ENCODE measurements at regions not wholly inside any gene's neighbourhood (a gene's known extent, or its start where the extent isn't known, plus 50 kb on each side); places are given as distances from the start of the nearest gene placed in this dataset.

DNA sequence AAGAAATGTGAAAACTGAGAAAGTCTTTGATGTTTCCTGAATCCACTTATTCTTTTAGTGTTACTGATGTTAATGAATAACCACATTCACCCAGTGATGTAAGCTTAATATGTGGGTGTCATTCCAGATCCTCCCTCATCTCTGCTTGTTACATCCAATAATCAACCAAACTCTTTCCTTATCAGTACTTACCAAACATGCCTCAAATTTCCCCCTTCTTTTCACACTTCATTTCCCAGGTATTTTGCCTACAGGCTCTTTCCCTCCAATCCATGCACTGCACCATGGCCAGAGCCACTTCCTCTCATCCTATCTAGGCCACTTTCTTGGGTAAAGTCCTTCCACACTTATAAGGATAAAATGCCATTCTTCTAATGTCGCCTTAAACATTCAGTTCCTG is 451.5 kb downstream of the NPIPA7 start:
- in situ Hi-C loops (cut with HindIII; ENCODE audit: low sequenced_read_pairs): no loop called here
- no peak overlapping the region for H3K4me3 ChIP-seq (ENCODE audit: low read depth, low read length)
- TF ChIP-seq, protein P1, sequence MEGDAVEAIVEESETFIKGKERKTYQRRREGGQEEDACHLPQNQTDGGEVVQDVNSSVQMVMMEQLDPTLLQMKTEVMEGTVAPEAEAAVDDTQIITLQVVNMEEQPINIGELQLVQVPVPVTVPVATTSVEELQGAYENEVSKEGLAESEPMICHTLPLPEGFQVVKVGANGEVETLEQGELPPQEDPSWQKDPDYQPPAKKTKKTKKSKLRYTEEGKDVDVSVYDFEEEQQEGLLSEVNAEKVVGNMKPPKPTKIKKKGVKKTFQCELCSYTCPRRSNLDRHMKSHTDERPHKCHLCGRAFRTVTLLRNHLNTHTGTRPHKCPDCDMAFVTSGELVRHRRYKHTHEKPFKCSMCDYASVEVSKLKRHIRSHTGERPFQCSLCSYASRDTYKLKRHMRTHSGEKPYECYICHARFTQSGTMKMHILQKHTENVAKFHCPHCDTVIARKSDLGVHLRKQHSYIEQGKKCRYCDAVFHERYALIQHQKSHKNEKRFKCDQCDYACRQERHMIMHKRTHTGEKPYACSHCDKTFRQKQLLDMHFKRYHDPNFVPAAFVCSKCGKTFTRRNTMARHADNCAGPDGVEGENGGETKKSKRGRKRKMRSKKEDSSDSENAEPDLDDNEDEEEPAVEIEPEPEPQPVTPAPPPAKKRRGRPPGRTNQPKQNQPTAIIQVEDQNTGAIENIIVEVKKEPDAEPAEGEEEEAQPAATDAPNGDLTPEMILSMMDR (IDR thresholded peaks at IDR 0.05; ENCODE audit: low read depth, low read length, missing control alignments): no peak
- DNase-seq (ENCODE audit: low read depth): no peak

DNA sequence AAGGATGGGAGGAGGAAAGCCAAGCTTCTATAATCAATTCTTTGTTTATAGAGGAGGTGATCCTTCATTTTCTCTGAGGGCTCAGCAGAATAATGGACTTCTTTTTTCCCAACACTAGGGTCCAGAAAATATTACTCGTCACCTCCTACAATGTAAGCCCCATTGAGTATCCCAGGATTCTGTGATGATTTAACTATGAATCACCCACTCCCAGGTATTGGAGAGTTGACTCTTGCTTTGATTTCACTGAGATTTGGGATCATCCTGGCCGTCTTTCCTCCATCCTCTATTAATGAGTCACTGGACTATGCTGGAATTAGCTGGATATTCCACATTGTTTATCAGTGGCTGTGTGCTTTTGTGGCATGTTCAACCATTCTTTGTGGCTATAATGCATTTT is 452.0 kb downstream of the NPIPA7 start:
- TF ChIP-seq, protein P1 (IDR thresholded peaks at IDR 0.05; ENCODE audit: low read depth, low read length, missing control alignments): no peak
- in situ Hi-C loops (cut with HindIII; ENCODE audit: low sequenced_read_pairs): no loop called here
- no peak overlapping the region for H3K4me3 ChIP-seq (ENCODE audit: low read depth, low read length)
- DNase-seq (ENCODE audit: low read depth): no peak

DNA sequence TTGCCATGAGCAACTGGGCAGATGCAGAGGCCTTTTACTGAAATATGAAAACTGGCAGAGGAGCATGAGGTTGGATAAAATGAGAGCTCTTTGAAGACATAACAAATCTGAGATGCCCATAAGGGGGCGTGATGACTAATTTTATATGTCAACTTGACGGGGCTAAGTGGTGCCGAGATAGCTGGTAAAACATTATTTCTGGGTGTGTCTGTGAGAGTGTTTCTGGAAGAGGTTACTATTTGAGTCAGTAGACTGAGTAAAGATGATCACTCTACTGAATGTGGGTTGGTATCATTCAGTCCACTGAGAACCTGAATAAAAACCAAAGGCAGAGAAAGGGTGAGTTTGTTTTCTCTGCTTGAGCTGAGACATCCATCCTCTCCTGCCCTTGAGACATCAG is 454.2 kb downstream of the NPIPA7 start:
- TF ChIP-seq, protein P1 (IDR thresholded peaks at IDR 0.05; ENCODE audit: low read depth, low read length, missing control alignments): no peak
- H3K4me3 ChIP-seq (ENCODE audit: low read depth, low read length): no peak overlapping the region
- no peak for DNase-seq (ENCODE audit: low read depth)
- in situ Hi-C loops (cut with HindIII; ENCODE audit: low sequenced_read_pairs): no loop called here

DNA sequence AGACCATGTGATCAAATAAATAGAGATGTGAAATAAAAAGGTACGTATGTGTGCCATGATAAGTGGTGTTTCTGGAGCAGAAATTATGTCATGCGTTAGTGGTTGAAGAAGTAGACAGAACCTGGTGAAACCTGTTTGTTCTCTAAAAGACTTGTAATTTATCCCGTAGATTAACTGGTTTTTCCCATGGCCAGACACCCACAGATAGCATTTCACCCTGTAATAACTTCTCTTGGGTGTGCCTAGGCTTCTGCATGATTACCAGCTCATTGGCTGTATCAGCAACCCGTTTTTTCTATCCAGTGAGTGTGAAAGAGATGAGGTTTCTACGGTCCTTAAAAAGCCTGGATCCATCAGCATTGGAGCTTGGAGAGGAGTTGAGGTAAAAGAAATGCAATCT is 471.3 kb downstream of the NPIPA7 start:
- in situ Hi-C loops (cut with HindIII; ENCODE audit: low sequenced_read_pairs): loop anchor here (25.0 kb wide), 1 partner anchor 637 kb away; no protein-coding TSS in a partner anchor
- DNase-seq (ENCODE audit: low read depth): no peak
- H3K4me3 ChIP-seq (ENCODE audit: low read depth, low read length): no peak overlapping the region
- TF ChIP-seq, protein P1 (IDR thresholded peaks at IDR 0.05; ENCODE audit: low read depth, low read length, missing control alignments): no peak

DNA sequence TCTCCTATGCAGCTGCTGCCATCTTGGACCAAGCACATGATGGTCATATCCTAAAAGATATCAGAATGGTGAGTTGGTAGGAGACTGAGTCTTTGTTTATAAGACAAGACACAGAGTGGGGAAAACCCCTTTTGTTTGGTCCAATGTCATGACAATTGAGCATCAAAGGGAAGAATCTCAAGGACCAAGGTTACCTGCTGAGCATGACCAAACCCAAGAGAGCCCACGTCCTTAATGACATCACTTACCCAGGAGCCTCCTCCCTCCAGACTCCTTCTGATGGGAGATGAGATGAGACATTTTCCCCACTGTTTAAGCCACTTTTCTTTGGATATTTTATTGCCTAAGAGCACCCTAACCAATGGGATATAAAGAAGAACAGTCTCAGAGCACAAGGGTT is 478.1 kb downstream of the NPIPA7 start:
- no peak overlapping the region for H3K4me3 ChIP-seq (ENCODE audit: low read depth, low read length)
- DNase-seq (ENCODE audit: low read depth): no peak
- in situ Hi-C loops (cut with HindIII; ENCODE audit: low sequenced_read_pairs): loop anchor here (25.0 kb wide), 1 partner anchor 630 kb away; no protein-coding TSS in a partner anchor
- TF ChIP-seq, protein P1 (IDR thresholded peaks at IDR 0.05; ENCODE audit: low read depth, low read length, missing control alignments): no peak

DNA sequence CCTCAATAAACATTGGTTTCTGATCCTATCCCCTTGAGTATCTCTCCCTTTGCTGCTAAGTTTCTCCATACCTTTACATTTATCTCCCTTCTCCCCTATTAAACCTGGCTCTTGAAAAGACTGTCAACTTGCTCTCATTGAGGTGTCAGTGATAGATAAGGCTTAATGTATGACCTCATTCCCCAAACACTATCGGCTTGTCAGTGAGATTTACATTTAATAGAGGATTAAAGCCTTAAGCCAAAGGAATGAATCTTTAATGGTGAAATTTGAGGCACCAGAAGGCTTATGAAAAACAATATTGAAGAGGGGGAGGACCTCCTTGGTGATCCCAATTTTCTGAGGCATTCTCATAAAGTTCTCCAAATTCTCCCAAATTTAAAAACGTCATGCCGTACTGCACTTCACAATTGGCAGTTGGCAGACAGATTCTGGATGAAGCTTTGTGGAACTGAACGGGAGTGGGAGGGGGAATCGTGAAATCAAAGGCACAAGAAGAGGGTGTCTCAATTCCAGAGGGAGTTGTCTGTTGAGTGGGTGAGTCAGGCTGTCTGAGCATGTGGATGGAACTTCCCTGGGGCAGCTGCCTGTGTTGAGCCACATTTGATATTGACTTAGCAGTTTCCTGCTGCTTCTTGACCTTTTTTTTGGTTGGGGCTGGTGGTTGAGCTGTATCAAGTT is 478.8 kb downstream of the NPIPA7 start:
- DNase-seq (ENCODE audit: low read depth): no peak
- no peak overlapping the region for H3K4me3 ChIP-seq (ENCODE audit: low read depth, low read length)
- TF ChIP-seq, protein P1 (IDR thresholded peaks at IDR 0.05; ENCODE audit: low read depth, low read length, missing control alignments): no peak
- in situ Hi-C loops (cut with HindIII; ENCODE audit: low sequenced_read_pairs): loop anchor here (25.0 kb wide), 1 partner anchor 630 kb away; no protein-coding TSS in a partner anchor
